ENCODE measurements at regions not wholly inside any gene's neighbourhood (a gene's known extent, or its start where the extent isn't known, plus 50 kb on each side); places are given as distances from the start of the nearest gene placed in this dataset.

GRCh38 chr14:94717808-94718207 is 52.1 kb downstream of the GSC start:
- DNase-seq (ENCODE audit: low read depth) = peak; percentile 4
- TF ChIP-seq CTCF (IDR thresholded peaks at IDR 0.05; ENCODE audit: control insufficient read depth, extremely low read depth, insufficient read depth) = peak; percentile 19; the same call in 1 of the 2 replicates
- H3K4me3 ChIP-seq (ENCODE audit: low read depth, low read length) = no peak overlapping the region

- no peak overlapping the region for H3K4me3 ChIP-seq (ENCODE audit: low read depth, low read length)
- no peak for TF ChIP-seq CTCF (IDR thresholded peaks at IDR 0.05; ENCODE audit: control insufficient read depth, extremely low read depth, insufficient read depth)
- DNase-seq (ENCODE audit: low read depth) = no peak
Observed at GRCh38 chr14:94716976-94717375, 52.9 kb downstream of the GSC start.

GRCh38 chr14:94713115-94713514 is 56.8 kb downstream of the GSC start:
- no peak overlapping the region for H3K4me3 ChIP-seq (ENCODE audit: low read depth, low read length)
- no peak for DNase-seq (ENCODE audit: low read depth)
- no peak for TF ChIP-seq CTCF (IDR thresholded peaks at IDR 0.05; ENCODE audit: control insufficient read depth, extremely low read depth, insufficient read depth)

DNA sequence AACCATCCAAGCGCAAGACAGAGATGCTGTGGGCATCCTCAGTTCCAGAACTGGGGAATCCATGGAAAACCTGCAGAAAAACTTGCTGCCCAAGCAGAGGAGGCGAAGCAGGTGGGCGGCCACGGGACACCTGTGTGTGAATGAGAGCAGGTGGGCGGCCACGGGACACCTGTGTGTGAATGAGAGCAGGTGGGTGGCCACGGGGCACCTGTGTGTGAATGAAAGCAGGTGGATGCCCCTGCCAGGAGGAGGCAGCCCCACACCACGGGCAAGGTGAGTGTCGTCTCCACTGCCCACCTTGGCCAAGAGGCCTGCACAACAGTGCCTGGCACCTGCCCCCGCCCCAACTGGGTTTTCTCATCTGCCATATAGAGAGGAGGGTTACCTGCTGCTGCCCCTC is 59.2 kb downstream of the GSC start:
- no peak for TF ChIP-seq CTCF (IDR thresholded peaks at IDR 0.05; ENCODE audit: control insufficient read depth, extremely low read depth, insufficient read depth)
- DNase-seq (ENCODE audit: low read depth) = no peak
- H3K4me3 ChIP-seq (ENCODE audit: low read depth, low read length) = no peak overlapping the region

GRCh38 chr14:94707494-94707893 is 62.4 kb downstream of the GSC start:
- no peak overlapping the region for H3K4me3 ChIP-seq (ENCODE audit: low read depth, low read length)
- TF ChIP-seq CTCF (IDR thresholded peaks at IDR 0.05; ENCODE audit: control insufficient read depth, extremely low read depth, insufficient read depth) = no peak
- DNase-seq (ENCODE audit: low read depth) = no peak

DNA sequence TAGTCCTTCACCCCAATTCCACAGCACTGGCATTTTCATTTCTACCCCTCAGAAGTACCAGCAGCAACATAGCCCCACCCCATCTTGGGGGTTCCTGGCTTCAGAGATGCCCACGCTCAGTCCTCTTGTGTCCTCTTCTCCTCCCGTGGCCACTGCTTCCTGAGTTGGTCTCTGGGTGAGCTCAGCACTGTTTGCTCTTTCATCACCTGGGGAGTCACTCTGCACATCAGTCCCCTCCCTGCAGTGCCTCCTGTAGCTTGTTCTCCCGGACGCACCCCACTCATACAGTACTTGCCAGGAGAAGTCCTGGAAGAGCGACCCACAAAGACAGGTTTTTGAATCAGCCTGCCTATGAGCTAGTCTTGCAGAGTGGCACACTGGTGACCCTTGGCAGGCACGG is 63.8 kb downstream of the GSC start:
- DNase-seq (ENCODE audit: low read depth) = no peak
- no peak overlapping the region for H3K4me3 ChIP-seq (ENCODE audit: low read depth, low read length)
- no peak for TF ChIP-seq CTCF (IDR thresholded peaks at IDR 0.05; ENCODE audit: control insufficient read depth, extremely low read depth, insufficient read depth)

- no peak for DNase-seq (ENCODE audit: low read depth)
- no peak for TF ChIP-seq CTCF (IDR thresholded peaks at IDR 0.05; ENCODE audit: control insufficient read depth, extremely low read depth, insufficient read depth)
- H3K4me3 ChIP-seq (ENCODE audit: low read depth, low read length) = no peak overlapping the region
Observed at GRCh38 chr14:94702629-94703028, 67.3 kb downstream of the GSC start.
